Lower leg skin (tissue), 3 donors: ENCODE measurements at regions not wholly inside any gene's neighbourhood (a gene's known extent, or its start where the extent isn't known, plus 50 kb on each side); places are given as distances from the start of the nearest gene placed in this dataset.

Source experiments
- CTCF ChIP-seq, 3 donors: fragments of 450-650 bp; IDR thresholded peaks; one replicate each; pipeline ENCODE4 v1.5.1; 2016; ENCODE audit warnings: antibody characterized with exemption in 3 of 3, mild to moderate bottlenecking in 3 of 3, moderate library complexity in 2 of 3
- POLR2A ChIP-seq, 2 donors: fragments of 450-650 bp; IDR thresholded peaks; one replicate each; pipeline ENCODE4 v1.6.1; 2016 to 2017; ENCODE audit warnings: antibody characterized with exemption in 2 of 2, mild to moderate bottlenecking in 1 of 2, moderate library complexity in 1 of 2

- TF ChIP-seq POLR2A (IDR thresholded peaks at IDR 0.05) = no peak
- no peak for TF ChIP-seq CTCF (IDR thresholded peaks at IDR 0.05)
Observed at GRCh38 chr6:21526974-21527373, 66.6 kb upstream of the SOX4 start.
